SK-N-MC (cell line): ENCODE measurements at regions not wholly inside any gene's neighbourhood (a gene's known extent, or its start where the extent isn't known, plus 50 kb on each side); places are given as distances from the start of the nearest gene placed in this dataset.

Source experiments
- EZH2 ChIP-seq: fragments of 200-600 bp; sonication (generic); IDR thresholded peaks from one replicate; pipeline ENCODE4 v1.6.1; 2017; ENCODE audit warnings: antibody characterized with exemption
- POLR2AphosphoS5 ChIP-seq: IDR thresholded peaks from 2 replicates; pipeline ENCODE4 v1.6.1; 2012; ENCODE audit warnings: mild to moderate bottlenecking, low read depth, low read length, borderline replicate concordance

- TF ChIP-seq POLR2AphosphoS5 (no peak), EZH2 (no peak)
Measured at GRCh38 chr13:44816701-44817100, 172.6 kb downstream of the NUFIP1 start.
